ENCODE measurements at regions not wholly inside any gene's neighbourhood (a gene's known extent, or its start where the extent isn't known, plus 50 kb on each side); places are given as distances from the start of the nearest gene placed in this dataset.
"Not testable (repeated sequence)": the region's sequence is repeated elsewhere in the genome, so short reads cannot be mapped to it uniquely, and the experiment has no call there.

GRCh38 chr12:59517522-59517921 is 78.3 kb upstream of the SLC16A7 start:
- no peak for DNase-seq (ENCODE audit: low spot score)

GRCh38 chr12:59500915-59501314 is 94.9 kb upstream of the SLC16A7 start:
- DNase-seq (ENCODE audit: low spot score): no peak

GRCh38 chr12:59500335-59500734 is 95.5 kb upstream of the SLC16A7 start:
- DNase-seq (ENCODE audit: low spot score): no peak

- DNase-seq (ENCODE audit: low spot score): no peak
Observed at GRCh38 chr12:59499774-59500173, 96.1 kb upstream of the SLC16A7 start.

- no peak for DNase-seq (ENCODE audit: low spot score)
Observed at GRCh38 chr12:59494617-59495016, 101.2 kb upstream of the SLC16A7 start.

DNA sequence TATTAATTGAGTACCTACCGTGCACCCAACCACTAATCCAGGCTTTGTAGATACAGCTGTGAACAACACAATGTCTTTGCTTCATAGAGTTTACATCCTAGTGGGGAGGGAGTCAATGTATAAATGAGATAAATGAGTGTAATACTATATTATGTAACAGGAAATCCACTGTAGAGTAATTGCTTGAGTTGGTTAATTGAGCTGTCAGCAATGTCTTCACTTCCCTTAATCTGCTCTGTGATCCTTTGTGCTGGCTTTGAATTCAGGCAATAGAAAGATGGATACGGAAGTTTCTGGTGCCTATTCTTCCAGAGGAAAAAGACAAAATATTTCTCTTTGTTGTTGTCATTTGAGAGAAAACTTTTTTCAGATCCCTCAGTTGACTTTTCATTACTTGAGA is 104.0 kb upstream of the SLC16A7 start:
- no peak for DNase-seq (ENCODE audit: low spot score)

GRCh38 chr12:59486827-59487226 is 109.0 kb upstream of the SLC16A7 start:
- no peak for DNase-seq (ENCODE audit: low spot score)

- no peak for DNase-seq (ENCODE audit: low spot score)
Observed at GRCh38 chr12:59484575-59484974, 111.3 kb upstream of the SLC16A7 start.

DNA sequence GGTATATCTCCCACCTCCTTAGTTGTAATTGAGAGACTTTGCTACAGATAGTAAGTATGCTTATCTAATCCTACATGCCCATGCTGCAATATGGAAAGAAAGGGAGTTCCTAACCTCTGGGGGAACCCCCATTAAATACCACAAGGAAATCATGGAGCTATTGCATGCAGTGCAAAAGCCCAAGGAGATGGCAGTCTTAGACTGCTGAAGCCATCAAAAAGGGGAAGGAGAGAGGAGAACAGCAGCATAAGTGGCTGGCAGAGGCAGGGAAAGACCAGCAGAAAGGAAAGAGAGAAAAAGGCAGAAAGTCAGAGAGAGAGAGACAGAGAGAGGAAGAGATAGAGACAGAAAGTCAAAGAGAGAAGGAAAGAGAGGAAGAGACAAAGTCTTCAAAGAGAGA is 121.6 kb upstream of the SLC16A7 start:
- DNase-seq (ENCODE audit: low spot score): not testable (repeated sequence)

GRCh38 chr12:59472273-59472672 is 123.6 kb upstream of the SLC16A7 start:
- DNase-seq (ENCODE audit: low spot score): no peak

DNA sequence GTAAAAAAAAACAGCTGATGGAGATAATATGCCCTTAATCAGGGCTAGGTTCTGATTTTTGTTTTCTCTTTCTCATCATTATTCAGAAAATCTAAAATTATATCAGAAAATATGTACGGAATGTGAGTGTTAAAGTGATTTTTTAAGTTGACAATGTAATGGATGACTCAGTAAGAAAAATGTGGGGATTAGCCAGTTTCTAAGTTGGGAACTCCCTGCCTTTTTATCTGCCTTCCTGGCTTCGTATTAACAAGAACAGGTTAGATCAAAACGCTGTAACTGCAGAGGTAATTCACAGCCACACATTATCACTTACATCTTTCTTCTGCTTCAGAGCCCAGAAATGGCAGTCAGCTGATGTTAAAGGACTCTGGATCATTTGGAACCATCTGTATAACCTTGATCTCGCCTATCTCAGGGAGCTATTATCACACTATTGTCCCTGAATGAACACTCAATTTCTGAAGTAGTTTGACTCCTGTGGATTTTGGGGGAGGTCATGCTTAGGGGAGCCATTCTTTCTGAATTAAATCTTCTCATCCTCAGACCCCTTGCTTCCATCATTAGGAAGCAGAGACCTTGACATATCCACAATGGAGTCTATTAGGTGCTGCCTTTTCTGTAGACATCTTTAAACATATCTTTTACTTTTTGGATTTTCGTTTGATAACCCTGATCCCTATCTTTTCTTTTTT is 135.7 kb upstream of the SLC16A7 start:
- no peak for DNase-seq (ENCODE audit: low spot score)

DNA sequence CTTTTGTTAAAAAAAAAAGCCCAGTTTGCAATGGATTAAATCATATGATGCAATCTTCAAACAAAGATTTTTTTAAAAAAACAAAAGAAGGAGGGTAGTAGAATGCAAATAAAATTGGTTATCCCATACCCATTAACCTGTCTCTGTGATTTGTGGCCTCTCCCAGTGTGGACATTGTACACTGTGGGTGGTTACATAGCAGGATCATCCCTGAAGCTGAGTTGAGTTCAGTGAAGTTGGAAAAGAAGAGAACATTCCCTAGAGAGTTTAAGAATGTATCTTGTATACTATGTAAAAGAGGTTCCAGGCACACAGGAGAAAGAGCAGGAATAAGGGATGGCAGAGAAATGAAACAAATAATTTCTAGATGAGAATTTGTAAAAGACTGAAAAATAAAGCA is 142.4 kb upstream of the SLC16A7 start:
- no peak for DNase-seq (ENCODE audit: low spot score)

- no peak for DNase-seq (ENCODE audit: low spot score)
Observed at GRCh38 chr12:59452746-59453145, 143.1 kb upstream of the SLC16A7 start.

DNA sequence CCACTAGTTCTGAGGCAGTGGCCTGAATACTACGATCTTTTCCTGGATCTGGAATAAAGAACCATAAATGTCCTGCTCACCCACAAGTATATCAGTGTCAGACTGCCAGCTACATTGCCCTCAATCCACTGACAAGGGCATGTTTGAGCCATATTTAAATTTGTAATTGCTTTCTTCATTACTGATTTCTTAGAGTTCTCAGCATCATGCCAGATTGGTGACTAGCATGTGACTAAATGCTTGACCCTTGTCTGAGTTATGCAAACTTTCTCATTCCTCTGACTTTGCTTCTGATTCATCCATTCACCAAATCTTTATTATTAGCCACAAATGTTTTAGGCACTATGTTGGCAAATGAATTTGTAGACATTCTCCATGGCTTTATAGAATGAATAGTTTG is 143.6 kb upstream of the SLC16A7 start:
- DNase-seq (ENCODE audit: low spot score): no peak

DNA sequence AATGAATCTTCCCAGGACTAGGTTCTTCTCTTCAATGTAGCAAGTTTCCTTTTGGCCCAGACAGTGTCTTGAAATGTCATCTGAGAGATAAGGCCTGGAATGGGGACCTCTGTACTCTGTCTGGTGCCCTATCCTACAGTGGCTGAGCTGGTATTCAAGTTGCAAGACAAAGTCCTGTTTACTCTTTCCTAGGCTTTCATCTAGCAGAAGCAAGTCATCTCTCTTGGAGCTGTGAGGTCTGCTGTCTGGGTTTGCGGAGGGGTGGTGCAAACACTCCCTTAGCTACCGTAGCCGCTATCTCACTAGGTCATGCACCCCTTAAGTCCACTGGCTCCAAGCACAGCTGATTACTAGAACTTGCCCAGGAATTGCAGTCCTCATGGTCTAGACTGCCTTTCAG is 149.7 kb upstream of the SLC16A7 start:
- no peak for DNase-seq (ENCODE audit: low spot score)

DNA sequence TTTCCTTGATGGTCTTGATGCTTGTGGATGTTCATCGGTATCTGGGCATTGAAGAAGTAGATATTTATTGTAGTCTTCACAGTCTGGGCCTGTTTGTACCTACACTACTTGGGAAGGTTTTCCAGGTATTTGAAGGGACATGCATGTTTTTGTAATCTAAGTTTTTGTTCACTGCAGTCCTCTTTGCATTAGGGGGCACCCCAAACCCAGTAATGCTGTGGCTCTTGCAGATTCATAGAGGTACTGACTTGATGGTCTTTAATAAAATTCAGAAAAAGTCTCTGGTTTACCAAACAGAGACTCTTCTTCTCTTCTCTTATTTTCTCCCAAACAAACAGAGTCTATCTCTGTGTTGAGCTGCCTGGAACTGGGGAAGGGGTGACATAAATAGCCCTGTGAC is 150.9 kb upstream of the SLC16A7 start:
- DNase-seq (ENCODE audit: low spot score): no peak

DNA sequence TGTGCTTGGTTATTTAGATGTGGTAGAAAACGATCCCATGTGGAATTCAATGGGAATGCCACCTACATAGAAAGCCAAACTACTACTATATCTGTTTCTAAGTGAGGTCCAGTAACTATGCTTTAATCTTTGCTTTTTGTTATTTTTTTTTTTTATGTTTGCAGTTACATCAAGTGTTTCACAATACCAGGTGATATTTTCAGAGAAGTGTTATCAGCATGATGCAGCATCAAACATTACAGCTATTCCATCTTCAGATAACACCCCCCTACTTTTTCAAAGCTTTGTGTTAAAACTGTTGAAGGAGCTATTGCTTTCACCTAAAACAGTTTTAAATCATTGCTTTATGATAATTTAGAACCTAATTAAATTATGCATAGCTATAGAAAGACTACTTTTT is 163.8 kb upstream of the SLC16A7 start:
- no peak for DNase-seq (ENCODE audit: low spot score)

- no peak for DNase-seq (ENCODE audit: low spot score)
Observed at GRCh38 chr12:59431266-59431665, 164.6 kb upstream of the SLC16A7 start.

DNA sequence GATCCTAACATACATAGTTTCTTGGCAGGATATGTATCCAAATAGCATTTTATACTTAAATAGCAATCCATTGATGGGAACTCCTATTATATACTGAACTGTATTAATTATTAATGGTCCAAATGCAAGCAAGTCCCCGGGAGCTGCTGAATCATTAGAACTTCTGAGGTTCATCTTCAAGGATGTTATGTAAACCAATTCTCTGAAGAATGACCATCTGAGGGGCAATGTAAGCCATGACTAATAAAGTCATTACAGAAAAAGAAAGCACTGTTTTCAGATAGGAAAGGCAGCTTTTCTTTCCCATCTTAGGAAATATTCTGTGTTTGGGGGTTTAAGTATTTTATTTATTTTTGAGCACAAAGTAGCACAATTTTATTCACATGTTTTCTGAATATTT is 166.1 kb upstream of the SLC16A7 start:
- no peak for DNase-seq (ENCODE audit: low spot score)

DNA sequence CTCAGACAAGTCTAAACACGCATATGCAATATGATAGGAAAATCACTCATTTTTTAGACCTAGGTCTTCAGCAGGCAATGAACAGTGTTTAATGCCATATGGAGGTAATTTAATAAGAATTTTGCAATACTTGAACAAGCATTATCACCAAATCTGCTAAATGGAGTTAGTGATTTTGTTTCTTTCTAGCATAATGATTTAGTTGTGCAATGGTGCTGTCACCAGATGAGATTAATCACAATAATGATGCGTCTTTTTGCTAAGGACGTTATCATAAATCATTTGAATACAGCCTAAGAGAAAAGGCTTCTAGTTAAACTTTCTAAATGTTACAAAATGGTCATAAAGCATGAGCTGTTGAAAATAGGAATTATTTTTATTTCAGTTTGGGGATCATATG is 170.0 kb upstream of the SLC16A7 start:
- DNase-seq (ENCODE audit: low spot score): no peak

DNA sequence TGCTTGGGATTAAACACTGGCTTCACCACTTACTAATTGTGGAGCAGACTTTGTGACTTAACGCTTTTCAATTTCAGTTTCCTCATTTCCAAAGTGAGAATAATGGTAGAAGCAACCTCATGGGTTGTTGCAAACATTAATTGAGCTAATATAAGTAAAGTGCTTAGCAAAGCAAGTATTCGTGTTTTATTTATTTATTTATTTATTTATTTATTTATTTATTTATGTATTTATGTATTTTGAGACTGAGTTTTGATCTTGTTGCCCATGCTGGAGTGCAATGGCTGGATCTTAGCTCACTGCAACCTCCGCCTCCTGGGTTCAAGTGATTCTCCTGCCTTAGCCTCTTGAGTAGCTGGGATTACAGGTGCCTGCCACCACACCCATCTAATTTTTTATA is 171.2 kb upstream of the SLC16A7 start:
- DNase-seq (ENCODE audit: low spot score): not testable (repeated sequence)

- no peak for DNase-seq (ENCODE audit: low spot score)
Observed at GRCh38 chr12:59414051-59414450, 181.8 kb upstream of the SLC16A7 start.

- no peak for DNase-seq (ENCODE audit: low spot score)
Observed at GRCh38 chr12:59408431-59408830, 187.4 kb upstream of the SLC16A7 start.

GRCh38 chr12:59407799-59408198 is 188.0 kb upstream of the SLC16A7 start:
- DNase-seq (ENCODE audit: low spot score): no peak

Measured in H4 (cell line).